Adrenal gland (tissue), 9 donors: ENCODE measurements at regions not wholly inside any gene's neighbourhood (a gene's known extent, or its start where the extent isn't known, plus 50 kb on each side); places are given as distances from the start of the nearest gene placed in this dataset.

Source experiments
- DNase-seq, 7 donors: peaks; one replicate each; pipeline ENCODE4 v3.0.0-alpha.2; 2019 to 2020
- H3K27ac ChIP-seq, 5 donors: fragments of 200-600 bp; sonication (generic) in 4 of 5; 1 replicate in 3 of 5; 2 replicates in 2 of 5; pipeline versions ENCODE4 v1.5.1 to v1.8.0; 2016 to 2020; ENCODE audit warnings: mild to moderate bottlenecking in 1 of 5
- H3K27me3 ChIP-seq: fragments of 200-600 bp; 2 replicates; pipeline ENCODE4 v1.8.0; 2021
- H3K36me3 ChIP-seq, 2 donors: fragments of 200-600 bp; replicated peaks in 1 of 2; 1 replicate in 1 of 2; 2 replicates in 1 of 2; pipeline versions ENCODE4 v1.5.1 to v1.8.0; 2018 to 2022
- H3K4me1 ChIP-seq, 2 donors: fragments of 200-600 bp; replicated peaks in 1 of 2; 1 replicate in 1 of 2; 2 replicates in 1 of 2; pipeline versions ENCODE4 v1.5.1 to v1.8.0; 2018 to 2021
- H3K4me3 ChIP-seq, 4 donors: fragments of 200-600 bp; sonication (generic) in 3 of 4; one replicate each; pipeline ENCODE4 v1.5.1; 2016 to 2018
- H3K9me3 ChIP-seq, 3 donors: fragments of 200-600 bp; sonication (generic) in 1 of 3; replicated peaks in 1 of 3; 1 replicate in 2 of 3; 2 replicates in 1 of 3; pipeline versions ENCODE4 v1.5.1 to v1.8.0; 2016 to 2021
- CTCF ChIP-seq, 6 experiments: fragments of 450-650 bp in 4 of 6; fragments of 200-600 bp in 2 of 6; sonication (generic) in 1 of 6; IDR thresholded peaks; 1 replicate in 5 of 6; 2 replicates in 1 of 6; pipeline versions ENCODE4 v1.5.1 to v1.8.0; 2016 to 2021; ENCODE audit warnings: antibody characterized with exemption in 6 of 6, mild to moderate bottlenecking in 2 of 6, moderate library complexity in 1 of 6
- POLR2A ChIP-seq, 2 donors: fragments of 450-650 bp; IDR thresholded peaks; one replicate each; pipeline ENCODE4 v1.6.1; 2017; ENCODE audit warnings: antibody characterized with exemption in 2 of 2, mild to moderate bottlenecking in 2 of 2, moderate library complexity in 1 of 2
- WGBS, 4 donors: extraction: QIAGEN DNeasy Blood & Tissue Kit in 2 of 4; methylation state at CpG; one replicate each; pipeline versions ENCODE4 v1.1.5 to v1.1.7; 2013 to 2017; 5-methylcytosine and 5-hydroxymethylcytosine counted together
- intact Hi-C, 2 donors: fragments of 100-400 bp; cut with DNase I; formaldehyde crosslinking; loops; one replicate each; pipeline versions ENCODE4 v1.14.1 to v1.15.0; 2022 to 2023
- donor health status: healthy with polysubstance abuse.
- donor health status: Bipolar disorder and iron deficiency.
- donor health status: DM: yes; HTN: yes; CAD: no.
- donor health status: DM: no; HTN: no; CAD: no.
- donor health status: DM: no; HTN: no; CAD: no.

- TF ChIP-seq CTCF (IDR thresholded peaks at IDR 0.05) (no peak), POLR2A (IDR thresholded peaks at IDR 0.05) (no peak)
- Histone ChIP-seq H3K36me3 (no peaks in the 10 kb centered on the region), H3K27me3 (no peaks in the 10 kb centered on the region), H3K4me3 (no peak overlapping the region), H3K27ac (no peak overlapping the region), H3K4me1 (peaks cover 3 to 13% of the 10 kb centered on the region in 2 donors), H3K9me3 (no peaks in the 10 kb centered on the region)
- WGBS, 4 donors, result 84 to 92% (median 86%) methylated on average over 3 to 4 of the region's 4 CpGs
- no peak for DNase-seq
- intact Hi-C loops, result loop anchor here in 1 of 2 donors (5.0 kb wide), 1 partner anchor 128 kb away; the partner anchor contains the start of gene CFAP100
Observed at GRCh38 chr3:126263971-126264370, 83.6 kb upstream of the ALDH1L1 start.

DNA sequence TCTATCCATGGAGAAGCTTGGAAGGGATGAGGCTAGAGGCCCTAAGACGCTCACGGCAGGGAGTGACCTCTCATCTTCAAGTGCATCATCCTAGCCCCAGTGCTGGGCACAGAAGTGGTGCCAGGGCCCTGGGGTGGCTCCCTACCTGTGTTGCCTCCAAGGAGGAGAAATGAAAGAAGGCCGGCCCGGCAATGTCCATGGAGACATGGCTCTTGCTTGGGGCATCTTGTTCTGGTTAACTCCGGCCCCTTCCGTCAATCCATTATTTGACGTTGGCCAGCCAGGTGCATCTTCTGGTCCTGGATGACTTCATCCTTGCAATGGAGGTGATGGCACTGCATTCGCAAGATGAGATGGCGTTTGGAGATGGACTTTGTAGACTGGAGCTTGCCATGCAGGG lies 83.2 kb upstream of the ALDH1L1 start:
- Histone ChIP-seq H3K4me1 (peaks cover 3 to 13% of the 10 kb centered on the region in 2 donors), H3K27ac (no peak overlapping the region), H3K4me3 (no peak overlapping the region), H3K27me3 (no peaks in the 10 kb centered on the region), H3K36me3 (no peaks in the 10 kb centered on the region), H3K9me3 (no peaks in the 10 kb centered on the region)
- TF ChIP-seq CTCF (IDR thresholded peaks at IDR 0.05) (no peak), POLR2A (IDR thresholded peaks at IDR 0.05) (no peak)
- intact Hi-C loops, result loop anchor here in 1 of 2 donors (5.0 kb wide), 1 partner anchor 129 kb away; the partner anchor contains the start of gene CFAP100
- no peak for DNase-seq
- WGBS, 4 donors, result 90 to 95% (median 94%) methylated on average over 7 to 9 of the region's 9 CpGs

DNA sequence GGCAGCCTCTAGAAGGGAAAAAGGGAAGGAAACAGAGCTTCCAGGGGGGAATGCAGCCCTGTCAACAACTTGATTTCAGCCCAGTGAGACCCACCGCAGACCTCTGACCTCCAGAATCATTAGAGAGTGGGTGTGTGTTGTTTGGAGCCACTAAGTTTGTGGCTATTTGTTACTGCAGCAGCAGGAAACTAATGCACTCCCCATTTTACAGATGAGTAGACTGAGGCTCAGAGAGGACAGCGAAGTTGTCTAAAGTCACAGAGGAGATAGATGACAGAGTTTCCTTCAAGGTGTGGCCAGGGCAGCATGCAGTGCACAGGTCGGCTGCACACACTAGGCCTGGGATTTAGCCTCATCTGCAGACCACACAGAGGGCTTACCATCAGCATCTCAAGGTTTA lies 81.8 kb upstream of the ALDH1L1 start:
- no peaks in the 10 kb centered on the region for H3K9me3 ChIP-seq
- WGBS, 4 donors, result 84 to 94% (median 88%) methylated on average over 2 to 3 of the region's 3 CpGs
- H3K4me1 ChIP-seq, result peaks cover 3 to 6% of the 10 kb centered on the region in 2 donors
- intact Hi-C loops, result loop anchor here in 1 of 2 donors (5.0 kb wide), 1 partner anchor 130 kb away; the partner anchor contains the start of gene CFAP100
- H3K27me3 ChIP-seq, result no peaks in the 10 kb centered on the region
- no peak for DNase-seq
- H3K27ac ChIP-seq, result no peak overlapping the region
- no peak overlapping the region for H3K4me3 ChIP-seq
- no peaks in the 10 kb centered on the region for H3K36me3 ChIP-seq
- TF ChIP-seq POLR2A (IDR thresholded peaks at IDR 0.05) (no peak), CTCF (IDR thresholded peaks at IDR 0.05) (no peak)

DNA sequence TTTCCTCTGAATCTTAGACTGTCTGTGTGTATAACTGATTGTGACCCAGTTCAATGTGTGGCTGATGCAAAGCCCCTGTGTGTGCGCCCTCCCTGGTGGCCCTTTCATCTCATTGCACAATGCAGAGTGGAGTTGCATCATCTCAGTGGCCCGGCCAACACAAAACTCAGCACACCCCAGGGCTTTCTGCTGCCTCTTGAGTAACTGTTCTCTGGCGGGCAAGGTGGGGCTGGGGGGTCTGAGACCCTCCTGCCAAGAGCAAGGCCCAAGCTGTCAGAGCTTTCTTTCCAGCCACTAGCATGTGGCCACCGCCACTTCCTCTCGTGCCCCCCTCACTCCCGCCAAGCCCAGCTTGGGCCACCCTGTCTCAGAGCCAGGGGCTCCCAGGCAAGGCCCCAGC lies 80.7 kb upstream of the ALDH1L1 start:
- DNase-seq, result peak in 6 of 7 donors; percentile 62 to 77 (median 67)
- TF ChIP-seq POLR2A (IDR thresholded peaks at IDR 0.05) (no peak), CTCF (IDR thresholded peaks at IDR 0.05) (peak in 1 of 6 experiments; percentile 18)
- intact Hi-C loops, result loop anchor here in 1 of 2 donors (5.0 kb wide), 1 partner anchor 131 kb away; the partner anchor contains the start of gene CFAP100

More for the DNA sequence above, 80.7 kb upstream of the ALDH1L1 start:
- 45 to 57% (median 51%) methylated on average over 6 of the region's 6 CpGs for WGBS, 4 donors
- Histone ChIP-seq H3K4me3 (no peak overlapping the region), H3K27ac (peak overlapping the region in 2 of 5 donors; percentile 38 to 57), H3K4me1 (no peaks in the 10 kb centered on the region), H3K27me3 (no peaks in the 10 kb centered on the region), H3K36me3 (no peaks in the 10 kb centered on the region), H3K9me3 (no peaks in the 10 kb centered on the region)
